NCI-H2227 (cell line): ENCODE measurements at regions not wholly inside any gene's neighbourhood (a gene's known extent, or its start where the extent isn't known, plus 50 kb on each side); places are given as distances from the start of the nearest gene placed in this dataset.

Source experiments
- DNase-seq: peaks from one replicate; lab custom pipeline; 2025; ENCODE audit not compliant: unreplicated experiment; lab: John Stamatoyannopoulos, UW

- DNase-seq, result no peak
Observed at GRCh38 chr5:123244458-123244857, 155.4 kb downstream of the PRDM6 start.
